CD4-positive, alpha-beta T cell treated with Interleukin-10 for 1 hour (primary cell): ENCODE measurements at regions not wholly inside any gene's neighbourhood (a gene's known extent, or its start where the extent isn't known, plus 50 kb on each side); places are given as distances from the start of the nearest gene placed in this dataset.

Experiments
- DNase-seq: peaks from one replicate; pipeline ENCODE4 v3.0.0-alpha.2; 2020

DNA sequence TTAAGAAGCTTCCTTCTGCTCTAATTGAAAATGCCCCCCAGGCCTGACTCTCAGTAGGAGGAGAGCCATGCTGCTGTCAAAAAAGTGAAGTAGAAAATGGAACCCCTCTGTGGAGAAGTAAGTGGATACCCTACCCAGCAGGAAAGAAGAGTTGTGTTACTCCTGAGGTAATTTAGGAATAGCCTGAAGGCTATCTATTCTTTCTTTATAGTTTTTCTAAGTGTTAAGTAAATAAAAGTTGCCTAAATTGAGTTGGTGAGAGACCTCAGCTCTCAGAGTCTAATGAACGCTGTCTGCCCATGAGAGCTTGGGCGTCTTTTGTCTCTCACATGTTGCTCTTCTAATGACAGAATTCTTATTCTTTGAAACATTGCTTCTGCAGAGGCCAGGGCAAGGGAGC is 116.2 kb downstream of the NSUN3 start:
- DNase-seq = no peak

GRCh38 chr3:94183551-94183950 is 120.7 kb downstream of the NSUN3 start:
- no peak for DNase-seq

DNA sequence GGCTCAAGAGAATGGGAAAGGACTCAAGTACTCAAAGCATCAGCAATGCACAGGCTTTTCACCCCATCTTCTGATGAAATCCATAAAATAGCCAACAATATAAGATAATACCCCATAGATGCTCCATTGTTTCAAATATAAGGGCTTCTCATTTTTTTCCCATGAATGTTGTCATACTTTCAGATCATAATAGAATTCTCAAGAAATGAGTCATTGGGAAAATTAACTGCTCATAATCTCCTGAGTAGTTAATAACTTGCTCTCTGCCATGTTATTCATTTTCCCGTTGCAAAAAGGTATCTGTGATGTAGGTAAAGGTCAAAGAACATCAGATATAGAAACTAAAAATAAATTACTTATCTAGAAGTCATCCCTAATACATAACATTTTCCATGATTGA is 121.9 kb downstream of the NSUN3 start:
- no peak for DNase-seq

DNA sequence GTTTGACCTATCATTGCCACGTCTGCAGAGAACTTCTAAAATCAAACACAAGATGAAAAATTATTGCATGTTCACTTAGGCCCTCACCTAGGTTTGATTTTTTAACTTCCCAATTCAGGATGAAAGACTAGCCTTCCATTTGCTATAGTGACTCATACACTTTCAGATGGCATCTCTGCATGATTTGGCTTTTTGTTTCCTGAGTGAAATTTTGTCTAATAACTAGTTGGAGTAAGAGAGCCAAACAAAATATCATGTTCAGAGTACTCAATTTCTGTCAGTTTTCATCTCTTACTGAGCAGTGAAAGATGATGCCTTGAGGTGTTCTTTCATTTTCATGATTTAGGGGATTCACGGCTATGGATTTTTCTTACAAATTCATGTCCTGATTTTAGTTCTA is 122.9 kb downstream of the NSUN3 start:
- DNase-seq = no peak

GRCh38 chr3:94187697-94188096 is 124.8 kb downstream of the NSUN3 start:
- DNase-seq = no peak

- DNase-seq = no peak
These were observed 132.5 kb downstream of the NSUN3 start for GRCh38 chr3:94195381-94195780.

GRCh38 chr3:94206291-94206690 is 143.4 kb downstream of the NSUN3 start:
- no peak for DNase-seq

DNA sequence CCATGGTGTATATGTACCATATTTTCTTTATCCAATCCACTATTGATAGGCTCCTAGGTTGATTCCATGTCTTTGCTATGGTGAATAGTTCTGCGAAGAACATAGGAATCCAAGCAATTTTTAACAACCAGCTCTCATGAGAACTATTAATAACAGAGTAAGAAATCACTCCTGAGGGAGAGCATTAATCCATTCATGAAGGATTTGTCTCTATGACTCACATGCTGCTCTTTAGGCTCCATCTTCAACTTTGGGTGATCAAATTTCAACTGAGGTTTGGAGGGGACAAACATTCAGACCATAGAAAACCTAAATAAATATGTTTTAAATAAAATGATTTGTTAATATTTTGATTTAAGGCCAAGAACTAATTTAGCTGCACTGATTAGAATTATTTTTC is 147.4 kb downstream of the NSUN3 start:
- no peak for DNase-seq

- DNase-seq = no peak
These were observed 154.5 kb downstream of the NSUN3 start for GRCh38 chr3:94217406-94217805.

DNA sequence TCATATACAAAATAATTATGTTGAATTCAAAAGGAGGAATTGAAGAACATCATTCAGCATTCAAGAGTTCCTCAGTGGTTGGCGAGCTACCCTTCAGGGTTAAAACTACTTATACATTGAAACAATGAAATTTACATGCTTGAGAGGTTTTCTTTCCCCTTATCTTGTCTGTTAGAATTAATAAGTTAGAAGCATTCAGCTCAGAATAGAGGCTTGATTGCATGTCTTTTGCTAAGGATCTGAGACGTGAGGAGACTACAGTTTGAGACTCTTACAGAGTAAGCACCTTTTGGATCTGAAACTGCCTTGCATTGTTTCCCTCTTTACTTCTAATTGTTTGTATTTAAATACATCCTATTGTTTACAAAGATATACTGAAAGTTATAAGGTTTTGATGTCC is 157.6 kb downstream of the NSUN3 start:
- DNase-seq = no peak

DNA sequence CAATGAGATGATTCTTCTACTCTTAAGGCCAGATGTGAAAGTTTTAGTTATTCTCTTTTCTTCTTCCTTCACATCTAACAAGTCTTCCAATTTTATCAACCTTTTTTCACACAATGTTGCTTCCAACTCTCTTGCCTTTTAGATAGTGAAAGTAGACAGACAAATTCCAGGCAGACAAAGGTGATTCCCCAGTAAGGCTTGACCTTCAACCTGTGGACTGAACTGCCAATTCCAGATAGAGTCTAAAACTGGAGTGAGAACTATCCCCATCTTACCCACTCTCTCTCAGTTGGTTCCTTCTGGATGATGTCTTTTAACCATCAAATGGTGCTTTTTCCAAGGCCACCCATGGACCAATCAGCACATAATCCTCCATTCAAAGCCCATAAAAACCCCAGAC is 159.0 kb downstream of the NSUN3 start:
- DNase-seq = no peak

DNA sequence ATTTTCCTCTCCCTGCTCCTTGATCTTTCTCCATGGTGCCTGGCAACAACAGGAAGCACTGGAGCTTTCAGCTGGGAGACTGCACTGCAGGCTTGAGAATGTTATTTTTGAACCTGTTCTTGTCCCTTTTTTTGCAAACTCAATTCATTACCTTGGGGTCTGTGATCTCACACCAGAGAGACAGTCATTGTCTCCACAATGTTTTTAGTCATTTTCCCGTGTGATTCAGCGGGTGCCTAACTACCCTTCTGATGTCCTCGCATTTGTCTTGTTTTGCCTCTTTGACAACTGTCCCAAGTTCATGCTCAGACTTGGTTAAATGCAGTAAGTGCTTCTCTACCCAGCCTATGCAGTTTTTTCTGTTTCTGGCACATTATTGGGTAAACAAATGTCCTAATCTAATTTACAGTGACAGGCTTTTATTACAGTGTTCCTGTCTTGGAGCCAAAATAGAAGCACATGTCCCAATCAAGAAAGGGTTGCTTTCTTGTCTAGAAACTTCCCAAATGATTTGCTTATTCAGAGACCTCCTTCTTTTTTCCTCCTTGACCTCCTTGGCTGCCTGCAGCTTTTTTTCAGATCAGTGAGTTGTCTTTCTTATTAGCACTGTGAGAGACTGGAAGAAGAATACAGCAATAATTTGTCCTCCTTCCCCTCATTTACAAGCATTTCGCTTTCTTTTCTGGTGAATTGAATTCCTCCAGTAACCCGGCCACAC is 162.4 kb downstream of the NSUN3 start:
- no peak for DNase-seq

GRCh38 chr3:94226078-94226477 is 163.2 kb downstream of the NSUN3 start:
- no peak for DNase-seq

DNA sequence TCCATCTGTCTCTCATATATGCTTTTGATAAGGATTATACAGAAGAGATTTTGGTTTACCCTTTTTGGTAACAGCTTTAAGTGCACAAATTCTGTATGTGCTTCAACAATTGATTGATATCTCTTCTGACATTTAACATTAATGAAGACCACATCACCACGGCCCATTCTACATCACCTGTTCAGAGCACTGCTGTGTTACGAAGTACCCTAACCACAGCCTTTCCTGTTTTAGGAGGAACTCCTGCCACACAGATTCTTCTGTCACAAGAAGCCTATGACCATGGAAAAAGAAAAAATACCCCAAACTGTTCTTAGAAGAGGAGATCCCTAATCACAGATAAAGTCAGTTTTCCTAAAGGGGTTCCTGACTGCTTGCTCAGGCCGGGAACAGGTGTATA is 170.1 kb downstream of the NSUN3 start:
- DNase-seq = no peak

- DNase-seq = peak; percentile 3
These were observed 171.4 kb downstream of the NSUN3 start for GRCh38 chr3:94234177-94234788.

GRCh38 chr3:94241986-94242385 is 179.1 kb downstream of the NSUN3 start:
- no peak for DNase-seq

DNA sequence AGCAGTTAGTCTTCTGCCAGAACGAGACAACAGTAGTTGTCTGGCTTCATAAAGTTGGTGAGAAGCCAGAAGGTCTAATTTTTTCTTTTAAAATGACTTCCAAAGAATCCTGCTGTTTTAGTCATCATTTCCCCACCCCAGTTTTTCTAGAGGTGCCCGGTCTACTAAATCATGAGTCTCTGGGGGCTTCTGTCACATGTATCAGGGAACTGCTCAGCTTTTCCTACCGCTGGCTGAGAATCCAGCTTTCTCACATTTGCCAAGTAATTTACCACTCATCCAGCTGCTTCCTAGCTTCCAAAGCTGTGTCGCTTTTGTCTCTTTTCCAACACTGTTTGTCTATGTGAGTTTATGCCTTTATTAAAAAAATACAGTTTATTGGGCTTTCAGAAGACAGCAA is 183.3 kb downstream of the NSUN3 start:
- no peak for DNase-seq

DNA sequence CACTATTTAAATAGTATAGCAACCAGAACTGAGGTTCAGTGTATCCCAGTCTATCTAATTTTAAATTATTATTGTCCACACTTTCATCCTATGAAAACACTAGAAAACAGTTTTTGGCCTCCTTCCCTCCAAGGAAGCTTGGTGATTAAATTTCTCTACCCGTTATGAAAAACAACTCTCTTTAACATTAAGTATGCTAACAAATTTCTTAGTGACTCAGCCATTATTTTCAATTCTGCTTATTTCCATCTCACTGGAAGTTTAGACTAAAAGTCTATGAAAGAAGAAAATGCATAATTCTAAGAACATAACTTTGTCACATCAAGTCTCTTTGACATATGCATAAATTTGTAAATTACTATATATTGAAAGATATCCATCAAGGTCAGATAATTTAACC is 185.2 kb downstream of the NSUN3 start:
- no peak for DNase-seq

DNA sequence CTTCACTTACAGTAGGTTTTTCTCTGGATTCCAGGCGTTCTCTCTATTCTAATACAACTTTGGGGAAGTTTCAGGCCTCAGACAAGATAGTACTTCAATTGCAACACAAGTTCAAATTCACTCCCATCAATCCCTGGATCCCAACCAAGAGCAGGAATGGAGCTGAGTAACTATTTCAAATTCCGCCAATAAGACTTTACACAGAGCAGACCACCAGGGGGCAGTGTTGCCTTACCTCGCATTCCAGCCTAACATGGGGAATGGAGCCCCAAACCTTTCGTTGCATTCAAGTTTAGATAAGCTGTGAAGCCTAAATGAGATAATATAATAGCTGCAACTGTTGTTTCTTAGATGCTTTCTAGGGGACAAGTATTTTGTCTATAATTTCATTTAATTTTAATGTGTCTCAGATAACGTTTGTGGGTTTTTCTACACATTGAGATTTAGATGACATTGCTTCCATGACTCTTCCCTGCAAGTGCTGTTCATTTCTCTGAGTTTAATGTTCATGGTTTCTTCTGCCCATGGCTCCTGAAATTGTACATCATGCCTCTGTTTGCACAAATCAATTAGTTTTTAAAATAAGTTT is 186.7 kb downstream of the NSUN3 start:
- DNase-seq = peak; percentile 48

DNA sequence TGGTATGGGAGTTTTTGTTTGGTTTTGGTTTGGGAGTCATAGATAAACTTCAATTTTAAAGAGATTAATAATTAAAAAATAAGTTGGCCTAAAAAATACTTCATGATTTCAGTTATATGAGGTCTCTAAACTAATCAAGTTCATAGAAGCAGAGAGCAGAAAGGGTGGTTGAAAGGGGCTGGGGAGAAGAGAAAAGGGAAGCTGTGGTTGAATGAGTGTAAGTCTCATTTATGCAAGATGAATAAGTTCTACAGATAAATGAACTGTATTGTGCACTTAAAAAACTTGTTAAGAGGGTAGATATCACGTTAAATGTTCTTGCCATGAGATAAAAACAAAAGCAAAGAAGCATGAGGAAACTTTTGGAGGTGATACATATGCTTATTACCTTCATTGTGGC is 188.7 kb downstream of the NSUN3 start:
- DNase-seq = no peak

DNA sequence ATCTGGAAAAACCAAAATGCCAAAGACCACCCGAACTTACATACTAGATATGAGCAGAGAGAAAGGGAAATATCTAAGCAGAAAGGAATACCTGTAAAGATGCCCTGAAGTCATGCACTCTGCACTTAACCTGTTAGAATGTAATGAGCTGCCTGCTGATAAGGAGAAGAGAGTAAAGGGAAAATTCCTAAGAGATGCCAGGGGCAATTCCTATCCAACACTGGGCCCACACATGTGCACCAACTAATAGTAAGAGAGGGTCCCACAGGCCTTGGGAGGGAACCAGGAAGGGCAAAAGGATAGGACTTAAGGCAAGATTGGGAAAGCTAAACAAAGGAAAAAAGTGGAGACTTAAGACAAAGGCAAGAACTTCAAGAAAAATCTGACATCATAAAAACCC is 189.5 kb downstream of the NSUN3 start:
- DNase-seq = no peak

DNA sequence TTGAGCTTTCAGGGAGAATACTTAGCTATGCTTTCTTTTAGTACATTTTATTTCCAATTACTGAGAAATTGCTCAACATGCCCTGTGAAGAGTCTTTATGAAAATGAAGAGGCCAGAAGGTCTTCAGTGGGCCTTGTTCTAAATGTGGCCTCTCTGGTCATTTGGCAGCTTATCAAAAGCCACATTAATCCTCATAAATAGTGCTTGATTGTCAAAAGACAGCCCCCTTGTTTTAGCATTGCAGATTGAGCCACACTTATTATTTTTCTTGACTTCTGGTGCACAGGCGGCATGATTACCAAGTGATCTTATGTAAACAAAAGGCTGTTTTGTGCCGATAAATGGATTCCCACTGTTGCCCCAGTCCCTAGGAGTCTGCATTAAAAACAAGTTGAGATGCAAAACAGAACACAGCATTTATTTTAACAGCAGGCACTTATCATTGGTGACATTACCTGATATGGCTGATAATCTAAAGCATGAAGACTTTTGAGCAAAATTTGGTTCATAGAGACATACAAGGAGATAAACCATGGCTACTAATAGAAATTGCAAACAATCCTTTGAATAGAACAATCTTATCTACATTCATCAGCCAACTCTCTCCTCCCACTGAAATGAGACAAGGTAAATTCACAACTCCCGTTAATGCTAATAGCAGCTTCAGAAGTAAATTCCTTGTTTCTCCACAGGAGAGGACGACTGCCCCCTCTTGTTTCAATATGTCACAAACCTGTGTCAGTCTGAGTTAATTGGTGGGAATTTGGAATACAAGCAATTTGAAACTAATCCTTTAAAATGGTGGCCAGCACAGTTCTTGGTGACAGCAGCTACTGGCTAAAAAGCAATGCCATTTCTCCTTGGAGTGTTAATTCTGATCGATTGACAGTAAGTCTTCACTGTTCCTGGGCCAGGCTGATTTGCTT is 194.3 kb downstream of the NSUN3 start:
- DNase-seq = no peak

GRCh38 chr3:94258851-94259250 is 196.0 kb downstream of the NSUN3 start:
- DNase-seq = no peak

DNA sequence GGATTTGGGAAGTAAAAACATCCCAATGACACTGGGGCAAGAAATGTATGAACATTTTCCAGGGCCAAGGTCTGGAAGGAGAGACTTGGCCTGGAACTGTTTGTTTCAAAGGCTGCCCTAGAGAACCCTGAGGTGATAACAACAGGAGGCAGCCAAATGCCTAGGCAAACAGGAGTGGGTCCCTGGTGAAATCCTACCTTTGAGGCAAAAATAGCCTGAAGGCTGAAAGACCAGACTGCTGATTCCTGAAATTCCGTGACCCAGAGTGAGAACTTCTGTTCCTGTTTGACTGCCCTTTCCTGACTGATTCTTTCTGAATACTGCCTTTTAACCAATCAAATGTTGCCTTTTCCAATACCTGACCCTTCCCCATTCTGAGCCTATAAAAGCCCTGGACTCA is 196.4 kb downstream of the NSUN3 start:
- DNase-seq = no peak
